ENCODE measurements at regions not wholly inside any gene's neighbourhood (a gene's known extent, or its start where the extent isn't known, plus 50 kb on each side); places are given as distances from the start of the nearest gene placed in this dataset.
"Not testable (repeated sequence)": the region's sequence is repeated elsewhere in the genome, so short reads cannot be mapped to it uniquely, and the experiment has no call there.

- ATAC-seq: no peak
Observed at GRCh38 chr4:34850968-34851367, 1393.3 kb downstream of the ARAP2 start.

- ATAC-seq: no peak
Observed at GRCh38 chr4:34851411-34851810, 1392.9 kb downstream of the ARAP2 start.

- no peak for ATAC-seq
Observed at GRCh38 chr4:34854451-34854850, 1389.9 kb downstream of the ARAP2 start.

- ATAC-seq: no peak
Observed at GRCh38 chr4:34861666-34862065, 1382.6 kb downstream of the ARAP2 start.

- ATAC-seq: no peak
Observed at GRCh38 chr4:34878961-34879360, 1365.4 kb downstream of the ARAP2 start.

GRCh38 chr4:34880246-34880645 lies 1364.1 kb downstream of the ARAP2 start:
- no peak for ATAC-seq

- ATAC-seq: no peak
Observed at GRCh38 chr4:34891892-34892291, 1352.4 kb downstream of the ARAP2 start.

GRCh38 chr4:34893382-34893781 lies 1350.9 kb downstream of the ARAP2 start:
- ATAC-seq: no peak

- ATAC-seq: no peak
Observed at GRCh38 chr4:34920032-34920431, 1324.3 kb downstream of the ARAP2 start.

GRCh38 chr4:34921391-34921790 lies 1322.9 kb downstream of the ARAP2 start:
- no peak for ATAC-seq

GRCh38 chr4:34922325-34922724 lies 1322.0 kb downstream of the ARAP2 start:
- no peak for ATAC-seq

GRCh38 chr4:34932591-34932990 lies 1311.7 kb downstream of the ARAP2 start:
- ATAC-seq: no peak

GRCh38 chr4:34935739-34936138 lies 1308.6 kb downstream of the ARAP2 start:
- ATAC-seq: no peak

- ATAC-seq: no peak
Observed at GRCh38 chr4:34939073-34939472, 1305.2 kb downstream of the ARAP2 start.

GRCh38 chr4:34943741-34944386 lies 1300.5 kb downstream of the ARAP2 start:
- no peak for ATAC-seq

GRCh38 chr4:34950926-34951325 lies 1293.4 kb downstream of the ARAP2 start:
- no peak for ATAC-seq

GRCh38 chr4:34953145-34953799 lies 1291.0 kb downstream of the ARAP2 start:
- ATAC-seq: no peak

GRCh38 chr4:34964613-34965012 lies 1279.7 kb downstream of the ARAP2 start:
- ATAC-seq: no peak

GRCh38 chr4:34972189-34972588 lies 1272.1 kb downstream of the ARAP2 start:
- no peak for ATAC-seq

GRCh38 chr4:34973650-34974312 lies 1270.5 kb downstream of the ARAP2 start:
- ATAC-seq: no peak

- no peak for ATAC-seq
Observed at GRCh38 chr4:34974313-34974680, 1270.0 kb downstream of the ARAP2 start.

- ATAC-seq: not testable (repeated sequence)
Observed at GRCh38 chr4:35021222-35021621, 1223.1 kb downstream of the ARAP2 start.

GRCh38 chr4:35025152-35025834 lies 1219.0 kb downstream of the ARAP2 start:
- ATAC-seq: no peak

Data from esophagus mucosa (tissue), 1 donor.